Femur (tissue), 1 donor: ENCODE measurements at regions not wholly inside any gene's neighbourhood (a gene's known extent, or its start where the extent isn't known, plus 50 kb on each side); places are given as distances from the start of the nearest gene placed in this dataset.
"Not testable (repeated sequence)": the region's sequence is repeated elsewhere in the genome, so short reads cannot be mapped to it uniquely, and the experiment has no call there.

ENCODE experiments used
- DNase-seq: peaks from one replicate; pipeline ENCODE4 v3.0.0-alpha.2; 2017

DNA sequence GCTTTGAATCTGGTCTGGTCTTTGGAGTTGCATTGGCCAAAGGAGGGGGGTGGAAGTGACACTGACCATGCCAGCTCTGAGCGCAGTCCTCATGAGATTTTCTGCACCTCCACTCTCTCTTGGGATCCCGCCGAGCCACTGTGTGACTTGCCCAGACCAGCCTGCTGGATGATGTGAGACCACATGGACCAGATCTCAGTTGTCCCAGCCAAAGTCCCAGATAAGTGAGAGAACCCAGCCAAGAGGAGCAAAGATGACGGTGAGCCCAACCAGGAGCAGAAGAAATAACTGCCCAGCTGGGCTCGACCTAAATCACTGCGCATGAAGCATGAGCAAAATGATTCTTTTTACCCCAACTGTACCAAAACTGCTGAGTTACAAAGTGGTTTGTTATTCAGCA lies 96.5 kb upstream of the ERCC4 start:
- no peak for DNase-seq

DNA sequence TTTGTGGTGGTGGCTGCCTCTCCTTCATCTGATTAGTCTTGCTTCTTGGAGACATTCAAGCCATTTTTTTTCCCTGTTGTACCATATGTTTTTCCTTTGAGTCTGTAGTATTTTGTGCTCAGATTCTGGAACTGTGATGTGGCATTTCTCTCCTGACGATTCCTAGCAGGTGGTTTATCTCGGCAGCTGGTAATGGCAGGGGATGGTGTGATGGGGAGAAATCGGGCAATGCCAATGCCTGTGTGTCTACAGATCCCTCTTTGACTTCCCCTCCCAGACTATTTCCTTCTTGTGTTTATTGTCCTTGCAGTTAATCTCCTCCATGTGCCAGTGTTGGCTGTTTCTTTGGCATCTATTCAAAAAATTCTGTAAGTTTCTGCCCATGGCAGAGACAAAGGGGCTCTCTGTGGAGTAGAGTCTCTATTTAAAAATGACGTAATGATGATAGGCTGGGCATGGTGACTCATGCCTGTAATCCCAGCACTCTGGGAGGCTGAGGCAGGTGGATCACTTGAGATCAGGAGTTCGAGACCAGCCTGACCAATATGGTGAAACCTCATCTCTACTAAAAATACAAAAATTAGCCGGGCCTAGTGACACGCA lies 90.2 kb upstream of the ERCC4 start:
- peak; percentile 25 for DNase-seq

GRCh38 chr16:13833515-13833914 lies 86.4 kb upstream of the ERCC4 start:
- no peak for DNase-seq

DNA sequence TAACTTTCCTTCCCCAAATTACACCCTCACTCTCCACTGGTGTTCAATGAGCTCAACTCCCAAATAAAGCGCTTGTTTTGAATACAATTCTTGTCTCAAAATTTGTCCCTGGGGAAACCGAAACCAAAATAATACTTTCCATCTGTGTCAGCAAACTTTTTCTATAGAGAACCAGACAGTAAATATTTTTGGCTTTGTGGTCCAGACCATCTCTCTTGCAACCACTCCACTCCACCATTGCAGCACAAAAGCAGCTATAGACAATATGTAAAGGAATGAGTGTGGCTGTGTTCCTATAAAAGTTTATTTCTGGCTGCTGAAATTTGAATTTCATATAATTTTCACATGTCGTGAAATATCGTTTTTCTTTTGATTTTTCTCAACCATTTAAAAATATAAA lies 84.6 kb upstream of the ERCC4 start:
- no peak for DNase-seq

DNA sequence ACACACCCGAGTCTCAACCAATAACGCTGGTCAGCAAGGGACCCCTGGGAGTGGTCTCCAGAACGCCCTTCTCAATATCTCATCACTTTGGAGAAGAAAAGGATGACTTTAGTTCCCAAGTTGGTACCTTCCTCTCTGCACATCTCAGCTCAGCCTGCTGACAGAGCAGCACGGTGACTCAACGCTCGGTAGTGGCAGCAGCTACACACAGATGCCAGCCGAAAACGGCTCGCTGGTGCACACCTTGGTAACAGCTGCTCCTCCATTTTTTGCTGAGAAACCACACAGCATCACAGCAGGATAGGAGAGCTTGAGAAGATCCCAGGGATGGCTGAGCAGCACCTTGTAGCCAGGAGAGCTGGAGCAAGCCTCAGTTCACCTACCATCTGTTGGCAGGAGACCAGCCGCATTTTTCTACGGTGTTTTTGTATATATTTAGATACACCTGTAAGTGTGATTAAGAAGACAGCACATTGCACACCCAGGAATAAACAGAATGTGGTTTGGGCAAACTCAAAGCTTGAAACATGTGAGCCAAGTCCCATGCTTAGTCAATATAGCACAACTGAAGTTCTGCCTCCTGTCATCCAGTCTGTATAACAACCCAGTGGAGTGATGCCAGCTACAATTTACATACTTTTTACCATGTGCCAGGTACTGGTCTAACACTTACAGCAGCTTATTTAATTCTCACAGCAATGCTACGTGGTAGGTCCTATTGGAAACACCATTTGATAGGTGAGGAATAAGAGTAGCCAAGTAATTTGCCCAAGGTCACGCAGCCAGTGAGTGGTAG lies 83.8 kb upstream of the ERCC4 start:
- DNase-seq = no peak

- no peak for DNase-seq
Measured at GRCh38 chr16:13838401-13839190, 81.4 kb upstream of the ERCC4 start.

- DNase-seq = no peak
Measured at GRCh38 chr16:13839577-13839976, 80.4 kb upstream of the ERCC4 start.

GRCh38 chr16:13845232-13845631 lies 74.7 kb upstream of the ERCC4 start:
- DNase-seq = no peak

DNA sequence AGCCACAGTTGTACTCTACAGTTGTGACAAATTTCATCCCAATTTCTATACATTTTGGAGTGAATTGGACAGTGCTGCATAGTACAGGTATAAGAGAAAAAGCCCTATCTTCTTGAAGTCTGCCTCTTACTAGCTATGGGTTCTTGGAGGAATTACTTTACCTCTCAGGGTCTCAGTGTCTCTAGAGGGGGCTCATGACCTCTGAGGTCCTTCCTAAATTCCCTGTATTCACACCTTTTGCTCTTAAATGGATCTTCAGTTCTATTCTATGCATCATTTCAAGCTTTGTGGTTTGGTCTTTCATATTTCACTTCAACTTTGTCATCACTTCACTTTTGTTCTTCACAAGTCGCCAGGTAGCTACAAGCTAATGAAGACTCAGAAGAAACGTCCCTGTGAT lies 71.2 kb upstream of the ERCC4 start:
- DNase-seq = no peak

DNA sequence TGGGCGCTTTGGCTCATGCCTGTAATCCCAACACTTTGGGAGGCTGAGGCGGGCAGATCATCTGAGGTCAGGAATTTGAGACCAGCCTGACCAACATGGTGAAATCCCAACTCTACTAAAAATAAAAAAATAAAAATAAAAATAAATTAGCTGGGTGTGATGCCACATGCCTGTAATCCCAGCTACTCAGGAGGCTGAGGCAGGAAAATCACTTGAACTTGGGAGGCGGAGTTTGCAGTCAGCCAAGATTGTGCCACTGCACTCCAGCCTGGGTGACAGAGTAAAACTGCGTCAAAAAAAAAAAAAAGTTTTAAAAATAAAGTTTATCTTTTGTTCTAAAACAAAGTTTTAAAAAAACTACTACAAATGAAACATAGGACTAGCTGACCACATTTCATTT lies 69.8 kb upstream of the ERCC4 start:
- not testable (repeated sequence) for DNase-seq

GRCh38 chr16:13852827-13853226 lies 67.1 kb upstream of the ERCC4 start:
- no peak for DNase-seq

- no peak for DNase-seq
Measured at GRCh38 chr16:13856398-13856797, 63.6 kb upstream of the ERCC4 start.

DNA sequence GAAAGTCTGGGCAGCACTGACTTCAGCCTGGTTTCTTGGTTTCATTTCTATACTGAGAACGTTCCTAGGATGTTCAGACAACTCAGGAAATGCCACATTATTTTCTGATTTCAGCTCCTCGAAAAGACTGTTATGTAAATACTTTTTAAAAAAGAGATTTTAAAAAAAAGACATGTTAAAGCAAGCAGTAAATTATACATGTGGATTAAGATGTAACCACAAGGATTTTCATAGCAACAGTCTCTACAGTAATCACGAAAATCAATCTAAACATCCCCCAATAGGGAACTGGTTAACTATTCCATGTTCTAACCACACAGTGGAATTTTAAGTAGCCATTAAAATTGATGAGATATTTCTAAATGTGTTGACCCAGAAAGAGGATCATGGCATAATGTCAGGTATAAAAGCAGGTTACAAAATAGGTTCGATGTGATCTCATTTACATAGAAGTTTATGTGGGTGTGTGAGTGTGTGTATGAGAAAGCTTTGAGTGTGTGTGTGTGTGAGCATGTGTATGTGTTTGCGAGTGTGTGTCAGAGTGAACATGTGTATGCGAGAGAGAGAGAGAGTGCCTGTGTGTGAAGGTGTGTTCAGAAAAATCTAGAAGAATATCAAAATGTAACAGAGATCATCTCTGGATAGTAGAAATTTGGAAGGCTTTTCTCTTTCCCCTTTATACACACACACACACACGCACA lies 63.0 kb upstream of the ERCC4 start:
- no peak for DNase-seq

DNA sequence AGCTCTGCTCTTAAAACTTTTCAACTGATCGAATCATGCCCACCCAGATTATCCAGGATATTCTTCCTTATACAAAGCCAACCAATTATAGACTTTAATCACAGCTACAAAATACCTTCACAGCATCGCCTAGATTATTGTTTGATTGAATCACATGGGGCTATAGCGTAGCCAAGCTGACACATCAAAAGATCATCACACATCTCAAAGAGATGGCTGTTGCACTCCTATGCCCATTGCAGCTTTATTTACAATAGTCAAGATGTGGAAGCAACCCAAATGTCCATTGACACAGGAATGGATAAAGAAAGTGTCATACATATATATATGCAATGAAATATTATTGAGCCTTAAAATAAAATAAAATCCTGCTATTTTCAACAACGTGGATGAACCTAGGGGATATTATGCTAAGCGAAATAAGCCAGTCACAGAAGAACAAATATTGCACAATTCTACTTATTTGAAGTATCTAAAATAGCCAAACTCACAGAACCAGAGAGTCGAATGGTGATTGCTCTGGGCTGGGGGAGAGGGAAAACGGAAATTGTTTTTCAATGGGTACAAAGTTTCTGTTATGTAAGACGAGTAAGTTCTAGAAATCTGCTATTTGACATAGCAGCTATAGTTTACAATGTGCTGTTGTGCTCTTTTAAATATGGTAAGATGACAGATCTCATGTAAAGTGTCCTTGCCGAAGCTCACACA lies 60.9 kb upstream of the ERCC4 start:
- no peak for DNase-seq

- no peak for DNase-seq
Measured at GRCh38 chr16:13863075-13863765, 56.7 kb upstream of the ERCC4 start.

- DNase-seq = no peak
Measured at GRCh38 chr16:13864689-13865088, 55.3 kb upstream of the ERCC4 start.

- peak; percentile 28 for DNase-seq
Measured at GRCh38 chr16:13866073-13866472, 53.9 kb upstream of the ERCC4 start.
